GM10266 (cell line): ENCODE measurements at regions not wholly inside any gene's neighbourhood (a gene's known extent, or its start where the extent isn't known, plus 50 kb on each side); places are given as distances from the start of the nearest gene placed in this dataset.

Source experiments
- DNase-seq: peaks from one replicate; pipeline ENCODE4 v3.0.0; 2012; ENCODE audit errors: extremely low spot score
- CTCF ChIP-seq: IDR thresholded peaks from 2 replicates; pipeline ENCODE4 v1.5.1; 2012; ENCODE audit warnings: mild to moderate bottlenecking, low read depth; ENCODE audit not compliant: control insufficient read depth, insufficient read depth; ENCODE audit errors: missing control alignments

DNA sequence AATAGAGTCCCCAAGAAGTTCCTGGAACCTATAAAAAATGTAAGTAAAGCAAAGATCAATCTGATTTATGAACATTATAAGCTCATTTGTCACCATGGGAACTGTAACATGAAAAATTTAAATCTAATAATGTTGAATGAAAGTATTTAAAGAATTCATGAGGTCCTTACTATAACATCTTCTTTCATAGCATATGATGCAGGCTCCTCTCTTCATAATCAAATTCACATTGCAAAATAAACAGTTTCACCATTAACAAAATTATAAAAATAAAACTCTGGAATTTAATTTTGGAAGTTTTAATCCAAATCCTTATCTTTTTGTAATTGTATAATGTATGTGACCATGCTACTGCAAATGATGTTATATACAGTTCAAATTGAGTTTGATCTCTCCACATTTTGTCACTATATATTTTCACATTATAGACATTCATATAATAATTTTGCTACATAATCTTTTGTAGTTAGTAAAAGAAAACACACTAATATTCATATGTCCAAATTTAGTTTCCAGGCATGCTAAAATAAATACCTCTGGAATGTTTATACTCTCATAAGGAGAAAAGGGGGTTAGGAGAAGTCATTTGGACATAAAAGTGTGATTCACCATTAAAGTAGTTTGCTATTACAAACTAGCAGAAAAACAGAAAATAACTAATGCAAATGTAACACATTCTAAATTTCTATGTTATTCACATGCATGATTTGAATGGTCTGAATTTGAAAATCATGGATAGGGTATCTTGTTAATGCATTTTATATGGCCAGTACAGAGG lies 954.1 kb downstream of the DSC3 start:
- DNase-seq = no peak
- TF ChIP-seq CTCF = no peak

DNA sequence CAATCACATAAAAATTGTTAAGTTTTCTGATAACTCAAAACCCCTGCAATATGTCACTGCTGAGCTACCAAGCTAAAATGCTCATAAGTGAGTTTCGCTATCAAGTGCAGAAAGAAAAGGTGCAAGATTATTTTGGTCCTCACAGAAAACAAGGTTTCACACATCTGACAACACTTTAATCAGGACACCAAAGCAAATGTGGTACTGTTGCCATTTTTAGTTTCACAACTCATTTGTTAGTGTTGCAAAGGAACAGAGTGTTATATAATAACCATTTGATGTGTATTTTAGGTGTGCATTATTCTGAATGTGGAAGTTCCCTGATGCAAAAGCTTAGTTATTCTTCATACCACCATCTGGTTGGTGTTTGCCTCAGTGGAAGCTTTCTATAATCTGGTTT lies 956.2 kb downstream of the DSC3 start:
- no peak for TF ChIP-seq CTCF
- DNase-seq = no peak

GRCh38 chr18:30081122-30081521 lies 961.4 kb downstream of the DSC3 start:
- no peak for DNase-seq
- no peak for TF ChIP-seq CTCF

- DNase-seq = no peak
Observed at GRCh38 chr18:30072609-30073385, 969.7 kb downstream of the DSC3 start.

GRCh38 chr18:30066288-30066687 lies 976.3 kb downstream of the DSC3 start:
- TF ChIP-seq CTCF = no peak

More at GRCh38 chr18:30072609-30073385, 969.7 kb downstream of the DSC3 start:
- no peak for TF ChIP-seq CTCF

DNA sequence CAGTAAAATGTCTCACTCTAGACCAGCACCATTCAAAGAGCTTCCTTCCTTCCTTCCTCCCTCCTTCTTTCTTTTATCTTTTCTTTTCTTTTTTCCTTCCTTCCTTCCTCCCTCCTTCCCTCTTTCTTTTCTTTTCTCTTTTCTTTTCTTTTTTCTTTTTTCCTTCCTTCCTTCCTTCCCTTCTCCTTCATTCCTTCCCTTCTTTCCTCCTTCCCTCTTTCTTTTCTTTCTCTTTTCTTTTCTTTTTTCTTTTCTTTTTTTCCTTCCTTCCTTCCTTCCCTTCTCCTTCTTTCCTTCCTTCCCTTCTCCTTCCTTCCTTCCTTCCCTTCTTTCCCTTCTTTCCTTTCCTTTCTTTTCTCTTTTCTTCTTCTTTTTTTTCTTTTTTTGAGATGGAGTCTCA lies 985.1 kb downstream of the DSC3 start:
- no peak for TF ChIP-seq CTCF
- DNase-seq = no peak

More at GRCh38 chr18:30066288-30066687, 976.3 kb downstream of the DSC3 start:
- no peak for DNase-seq

GRCh38 chr18:30056528-30056927 lies 986.0 kb downstream of the DSC3 start:
- TF ChIP-seq CTCF = no peak
- DNase-seq = no peak
